H1 (cell line): ENCODE measurements at regions not wholly inside any gene's neighbourhood (a gene's known extent, or its start where the extent isn't known, plus 50 kb on each side); places are given as distances from the start of the nearest gene placed in this dataset.
A peak's percentile ranks its signal among the peaks of the same experiment; 100 is the strongest.

Experiments used
- CTCF ChIA-PET: fragments of 300-600 bp; sonication (Branson Sonifier 250); formaldehyde crosslinking; loops from one replicate; lab custom pipeline; 2021; ENCODE audit not compliant: partially characterized antibody; lab: Charles Lee
- POLR2A ChIA-PET: fragments of 300-600 bp; sonication (Branson Sonifier 250); formaldehyde crosslinking; loops from one replicate; lab custom pipeline; 2021; ENCODE audit warnings: inconsistent platforms; ENCODE audit not compliant: partially characterized antibody; lab: Charles Lee
- DNase-seq, 2 experiments: peaks; one replicate each; pipeline versions ENCODE4 v3.0.0 to v3.0.0-alpha.2; 2010 to 2022; ENCODE audit warnings: low spot score in 2 of 2, low read depth in 1 of 2, mixed read lengths in 1 of 2
- FAIRE-seq: peaks from 2 replicates; lab custom pipeline; 2011; peaks lifted over from hg19 to GRCh38; lab: Jason Lieb, UNC
- H2AFZ ChIP-seq: 2 replicates; pipeline ENCODE4 v1.8.1; 2012; ENCODE audit warnings: low read length, inconsistent platforms
- H2AK5ac ChIP-seq: 2 replicates; pipeline ENCODE4 v1.6.1; 2013; ENCODE audit warnings: low read depth, low read length
- H2BK120ac ChIP-seq: replicated peaks from 2 replicates; pipeline ENCODE3; 2013; ENCODE audit warnings: low read depth, low read length, inconsistent platforms
- H2BK12ac ChIP-seq: 2 replicates; pipeline ENCODE4 v1.6.1; 2013; ENCODE audit warnings: low read depth, low read length
- H2BK15ac ChIP-seq: 2 replicates; pipeline ENCODE4 v1.6.1; 2013; ENCODE audit warnings: low read length
- H2BK20ac ChIP-seq: 2 replicates; pipeline ENCODE4 v1.6.1; 2013; ENCODE audit warnings: low read length
- H2BK5ac ChIP-seq: 2 replicates; pipeline ENCODE4 v1.6.1; 2013; ENCODE audit warnings: low read depth, low read length
- H3K14ac ChIP-seq: 2 replicates; pipeline ENCODE4 v1.6.1; 2013; ENCODE audit warnings: inconsistent platforms; ENCODE audit not compliant: insufficient read length
- H3K18ac ChIP-seq: 2 replicates; pipeline ENCODE4 v1.6.1; 2013; ENCODE audit warnings: low read length; ENCODE audit errors: extremely low read depth
- H3K23ac ChIP-seq: 2 replicates; pipeline ENCODE4 v1.6.1; 2013; ENCODE audit warnings: inconsistent platforms; ENCODE audit not compliant: insufficient read length
- H3K23me2 ChIP-seq: 2 replicates; pipeline ENCODE4 v1.6.1; 2013; ENCODE audit warnings: low read depth, low read length
- H3K27ac ChIP-seq: 2 replicates; pipeline ENCODE4 v1.6.1; 2011; ENCODE audit warnings: low read depth, low read length, inconsistent platforms
- H3K27me3 ChIP-seq, 4 experiments: replicated peaks in 1 of 4; 1 replicate in 1 of 4; 2 replicates in 3 of 4; pipeline versions ENCODE4 v1.6.1 to v1.8.1; 2011 to 2013; ENCODE audit warnings: low read length in 3 of 4, mild to moderate bottlenecking in 3 of 4, inconsistent platforms in 2 of 4, mixed read lengths in 2 of 4, moderate library complexity in 1 of 4; ENCODE audit not compliant: control insufficient read depth in 3 of 4, insufficient read depth in 3 of 4; ENCODE audit errors: extremely low read depth in 1 of 4
- H3K36me3 ChIP-seq, 4 experiments: 2 replicates each; pipeline versions ENCODE4 v1.6.1 to v1.8.1; 2011 to 2013; ENCODE audit warnings: mild to moderate bottlenecking in 4 of 4, low read length in 3 of 4, moderate library complexity in 2 of 4, control low read depth in 1 of 4, inconsistent platforms in 1 of 4; ENCODE audit not compliant: insufficient read depth in 4 of 4, control insufficient read depth in 2 of 4
- H3K4ac ChIP-seq: replicated peaks from 2 replicates; pipeline ENCODE3; 2013; ENCODE audit warnings: low read length, low read depth, mixed read lengths, inconsistent platforms; ENCODE audit not compliant: insufficient read length
- H3K4me1 ChIP-seq, 4 experiments: replicated peaks in 1 of 4; 1 replicate in 1 of 4; 2 replicates in 3 of 4; pipeline versions ENCODE4 v1.6.1 to v1.8.1; 2011 to 2013; ENCODE audit warnings: low read length in 3 of 4, inconsistent platforms in 2 of 4, mixed read lengths in 1 of 4; ENCODE audit not compliant: insufficient read depth in 4 of 4, control insufficient read depth in 3 of 4
- H3K4me2 ChIP-seq, 2 experiments: 2 replicates each; pipeline versions ENCODE4 v1.6.1 to v1.8.1; 2011 to 2013; ENCODE audit warnings: low read depth in 2 of 2, low read length in 2 of 2, control low read depth in 1 of 2, inconsistent platforms in 1 of 2, mild to moderate bottlenecking in 1 of 2; ENCODE audit not compliant: insufficient read depth in 1 of 2
- H3K4me3 ChIP-seq, 4 experiments: fragments of 200-600, 300-600 bp in 1 of 4; sonication (generic), shearing (Covaris generic), sonication (Bioruptor Twin) in 1 of 4; 2 replicates each; pipeline versions ENCODE4 v1.5.1 to v1.8.1; 2011 to 2016; ENCODE audit warnings: low read length in 4 of 4, low read depth in 3 of 4, control low read depth in 2 of 4, inconsistent platforms in 2 of 4, mild to moderate bottlenecking in 2 of 4, mixed read lengths in 1 of 4, moderate library complexity in 1 of 4; ENCODE audit not compliant: insufficient read depth in 2 of 4; ENCODE audit errors: extremely low read depth in 1 of 4
- H3K56ac ChIP-seq: replicated peaks from 2 replicates; pipeline ENCODE3; 2013; ENCODE audit warnings: low read depth, mild to moderate bottlenecking, mixed read lengths, low read length, inconsistent platforms; ENCODE audit not compliant: insufficient read length
- H3K79me1 ChIP-seq: 2 replicates; pipeline ENCODE4 v1.6.1; 2013; ENCODE audit warnings: low read depth, low read length, control low read depth
- H3K79me2 ChIP-seq, 2 experiments: 2 replicates each; pipeline versions ENCODE4 v1.6.1 to v1.8.1; 2012 to 2013; ENCODE audit warnings: low read length in 2 of 2, mild to moderate bottlenecking in 2 of 2, inconsistent platforms in 1 of 2; ENCODE audit not compliant: insufficient read depth in 2 of 2, control insufficient read depth in 1 of 2
- H3K9ac ChIP-seq, 4 experiments: replicated peaks in 1 of 4; 1 replicate in 1 of 4; 2 replicates in 3 of 4; pipeline versions ENCODE4 v1.6.1 to v1.8.1; 2011 to 2013; ENCODE audit warnings: low read depth in 3 of 4, low read length in 3 of 4, control low read depth in 2 of 4, mild to moderate bottlenecking in 2 of 4, moderate library complexity in 2 of 4, inconsistent platforms in 1 of 4; ENCODE audit errors: extremely low read depth in 1 of 4
- H3K9me3 ChIP-seq, 2 experiments: 2 replicates each; pipeline versions ENCODE4 v1.6.1 to v1.8.1; 2012 to 2013; ENCODE audit warnings: mild to moderate bottlenecking in 2 of 2, moderate library complexity in 2 of 2, control low read depth in 1 of 2, inconsistent platforms in 1 of 2, low read depth in 1 of 2, low read length in 1 of 2, mixed read lengths in 1 of 2; ENCODE audit not compliant: insufficient read depth in 2 of 2
- H4K20me1 ChIP-seq, 2 experiments: replicated peaks in 1 of 2; 2 replicates each; pipeline versions ENCODE3 to v1.8.1; 2011 to 2013; ENCODE audit warnings: inconsistent platforms in 2 of 2, low read length in 2 of 2, mild to moderate bottlenecking in 1 of 2; ENCODE audit not compliant: insufficient read depth in 2 of 2, control insufficient read depth in 1 of 2
- H4K5ac ChIP-seq: 2 replicates; pipeline ENCODE4 v1.6.1; 2013; ENCODE audit warnings: low read length, low read depth, mixed read lengths, inconsistent platforms; ENCODE audit not compliant: insufficient read length
- H4K8ac ChIP-seq: 2 replicates; pipeline ENCODE4 v1.8.0; 2013; ENCODE audit warnings: mild to moderate bottlenecking, moderate library complexity, low read length, inconsistent platforms; ENCODE audit not compliant: insufficient read depth; ENCODE audit errors: extremely low read depth
- H4K91ac ChIP-seq: replicated peaks from 2 replicates; pipeline ENCODE3; 2013; ENCODE audit warnings: low read length, mixed read lengths, inconsistent platforms; ENCODE audit not compliant: insufficient read length
- SIRT6 ChIP-seq: IDR thresholded peaks from one replicate; pipeline ENCODE4 v1.7.1; 2012; ENCODE audit warnings: low read length, inconsistent platforms
- ZNF274 ChIP-seq: IDR thresholded peaks from 2 replicates; pipeline ENCODE4 v1.7.0; 2012; ENCODE audit warnings: low read length, borderline replicate concordance; ENCODE audit errors: extremely low read depth
- WGBS, 2 experiments: shearing (Covaris generic) in 1 of 2; methylation state at CpG; one replicate each; pipeline versions ENCODE4 v1.1.6 to v1.1.7; 2013 to 2015; ENCODE audit warnings: low lambda C conversion rate in 2 of 2, mixed read lengths in 2 of 2, inconsistent platforms in 1 of 2, low coverage in 1 of 2, missing lambda C conversion rate in 1 of 2; ENCODE audit not compliant: insufficient replicate concordance in 2 of 2, insufficient coverage in 1 of 2, insufficient read length in 1 of 2; ENCODE audit errors: extremely low coverage in 1 of 2, missing lambda C conversion rate in 1 of 2; 5-methylcytosine and 5-hydroxymethylcytosine counted together

GRCh38 chr6:22145376-22145775 is 151.5 kb downstream of the PRL start:
- H4K20me1 ChIP-seq: peaks cover 0 to 1% of the 10 kb centered on the region in 2 experiments
- FAIRE-seq: no peak

More at GRCh38 chr6:22145376-22145775, 151.5 kb downstream of the PRL start:
- Histone ChIP-seq H4K91ac (no peak overlapping the region), H3K23ac (no peak overlapping the region), H2AK5ac (no peak overlapping the region), H3K79me2 (peaks cover 0 to 6% of the 10 kb centered on the region in 2 experiments; a peak in 1 of 4 replicates), H3K4me2 (0 out of 4 replicates have a peak overlapping the region, but pooled peaks of 1 of the 2 experiments have one; percentile 5), H3K4me1 (peaks cover 8 to 33% (median 20%) of the 10 kb centered on the region in 4 experiments), H2BK20ac (no peak overlapping the region), H3K4me3 (no peak overlapping the region), H3K23me2 (no peaks in the 10 kb centered on the region), H3K79me1 (no peaks in the 10 kb centered on the region; the same call in 1 of the 2 replicates), H2BK120ac (no peak overlapping the region), H2BK5ac (no peak overlapping the region), H3K36me3 (no peaks in the 10 kb centered on the region), H3K14ac (no peak overlapping the region), H3K9ac (no peak overlapping the region), H2AFZ (no peak overlapping the region), H3K56ac (no peak overlapping the region), H3K4ac (no peak overlapping the region), H2BK12ac (no peak overlapping the region), H3K9me3 (no peaks in the 10 kb centered on the region), H4K8ac (no peak overlapping the region), H3K27me3 (no peaks in the 10 kb centered on the region), H3K18ac (no peak overlapping the region), H4K5ac (no peak overlapping the region), H2BK15ac (no peak overlapping the region), H3K27ac (no peak overlapping the region)
- no peak for DNase-seq
- ChIA-PET CTCF (interaction anchor here (0.6 to 1.1 kb wide), 2 partner anchors 130 to 691 kb away, joined by 3 to 4 read pairs; no protein-coding TSS in a partner anchor), POLR2A (no interaction called here)
- TF ChIP-seq ZNF274 (no peak), SIRT6 (no peak)
- 87% methylated on average over 3 of the region's 3 CpGs; no CpG with 5 or more reads in 1 of the 2 experiments for WGBS, 2 experiments
